HEK293T (cell line): ENCODE measurements at regions not wholly inside any gene's neighbourhood (a gene's known extent, or its start where the extent isn't known, plus 50 kb on each side); places are given as distances from the start of the nearest gene placed in this dataset.

ENCODE experiments used
- CTBP1 ChIP-seq: fragments of 450-650 bp; IDR thresholded peaks from 2 replicates; pipeline ENCODE4 v1.6.1; 2016; ENCODE audit warnings: borderline replicate concordance
- FOXM1 ChIP-seq: fragments of 450-650 bp; IDR thresholded peaks from 2 replicates; pipeline ENCODE4 v1.6.1; 2017; ENCODE audit warnings: mild to moderate bottlenecking, borderline replicate concordance
- PKNOX1 ChIP-seq: fragments of 450-650 bp; IDR thresholded peaks from 2 replicates; pipeline ENCODE4 v1.6.1; 2016

- no peak for TF ChIP-seq FOXM1
- TF ChIP-seq PKNOX1: no peak
- no peak for TF ChIP-seq CTBP1
These were observed 104.2 kb upstream of the DST start for GRCh38 chr6:56746767-56747504.
